ENCODE measurements at regions not wholly inside any gene's neighbourhood (a gene's known extent, or its start where the extent isn't known, plus 50 kb on each side); places are given as distances from the start of the nearest gene placed in this dataset.

DNA sequence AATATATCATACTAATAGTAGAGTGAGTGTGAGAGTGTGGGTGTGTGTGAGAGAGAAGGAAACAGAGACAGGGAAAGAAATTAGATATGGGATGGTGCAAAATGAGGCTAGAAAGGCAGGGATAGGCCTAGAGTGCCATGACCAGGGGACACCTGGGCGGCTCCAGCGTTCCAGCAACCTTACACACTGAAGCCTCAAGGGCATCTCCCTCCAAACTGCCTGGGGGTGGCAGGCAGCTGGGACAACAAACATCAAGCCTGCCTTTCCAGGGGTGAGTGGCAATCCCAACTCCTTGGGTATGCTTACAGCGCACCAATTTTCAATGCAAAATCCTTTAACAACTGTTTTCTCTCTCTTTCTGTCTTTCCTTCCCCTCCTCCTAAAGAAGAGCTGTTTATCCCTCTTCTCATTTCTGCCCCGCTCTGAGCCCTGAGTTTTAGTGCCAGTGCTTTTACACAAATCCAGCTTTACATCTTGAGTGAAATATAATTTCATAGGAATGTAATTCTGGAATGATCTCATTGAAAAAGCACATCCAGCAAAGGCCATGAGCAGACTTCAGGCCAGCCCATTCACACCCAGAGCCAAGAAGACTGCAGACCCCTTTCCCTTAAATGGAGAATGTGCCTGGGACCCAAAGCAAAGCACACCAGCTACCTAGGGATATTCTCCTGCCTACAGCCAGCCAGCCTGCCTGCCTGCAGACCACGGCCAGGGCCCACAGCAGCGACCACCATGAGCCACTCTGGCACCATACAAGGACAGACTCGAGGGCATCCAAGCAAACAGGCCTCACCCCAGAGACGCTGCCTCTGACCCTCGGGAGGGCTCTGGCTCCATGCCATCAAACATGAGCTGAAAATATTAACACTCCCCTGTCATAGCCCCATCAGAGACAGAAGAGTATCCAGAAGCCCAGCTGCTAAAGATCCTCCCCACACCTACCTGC, 90.3 kb downstream of the RPL27A start:
- no peak for TF ChIP-seq EZH2phosphoT487 (IDR thresholded peaks at IDR 0.05; ENCODE audit: insufficient read depth, low read depth)
- TF ChIP-seq EZH2 (IDR thresholded peaks at IDR 0.05; ENCODE audit: insufficient read depth, poor library complexity, severe bottlenecking) = no peak
